ENCODE measurements at regions not wholly inside any gene's neighbourhood (a gene's known extent, or its start where the extent isn't known, plus 50 kb on each side); places are given as distances from the start of the nearest gene placed in this dataset.

GRCh38 chr2:10520154-10520553 is 72.0 kb upstream of the ODC1 start:
- peak; percentile 83 for DNase-seq (ENCODE audit: low spot score)

GRCh38 chr2:10519394-10519740 is 71.2 kb upstream of the ODC1 start:
- peak; percentile 28 for DNase-seq (ENCODE audit: low spot score)

- peak; percentile 79 for DNase-seq (ENCODE audit: low spot score)
These were observed 70.6 kb upstream of the ODC1 start for GRCh38 chr2:10518470-10519393.

- peak; percentile 51 for DNase-seq (ENCODE audit: low spot score)
These were observed 69.4 kb upstream of the ODC1 start for GRCh38 chr2:10517351-10518043.

- DNase-seq (ENCODE audit: low spot score): no peak
These were observed 67.8 kb upstream of the ODC1 start for GRCh38 chr2:10515887-10516286.

GRCh38 chr2:10514743-10515142 is 66.6 kb upstream of the ODC1 start:
- peak; percentile 47 for DNase-seq (ENCODE audit: low spot score)

- peak; percentile 11 for DNase-seq (ENCODE audit: low spot score)
These were observed 66.1 kb upstream of the ODC1 start for GRCh38 chr2:10514273-10514672.

- DNase-seq (ENCODE audit: low spot score): peak; percentile 33
These were observed 65.1 kb upstream of the ODC1 start for GRCh38 chr2:10513201-10513600.

GRCh38 chr2:10508038-10508437 is 59.9 kb upstream of the ODC1 start:
- DNase-seq (ENCODE audit: low spot score): no peak

- DNase-seq (ENCODE audit: low spot score): peak; percentile 65
These were observed 59.0 kb upstream of the ODC1 start for GRCh38 chr2:10507106-10507505.

- peak; percentile 84 for DNase-seq (ENCODE audit: low spot score)
These were observed 57.1 kb upstream of the ODC1 start for GRCh38 chr2:10504994-10505820.

- peak; percentile 41 for DNase-seq (ENCODE audit: low spot score)
These were observed 56.4 kb upstream of the ODC1 start for GRCh38 chr2:10504370-10504993.

GRCh38 chr2:10502803-10503107 is 54.6 kb upstream of the ODC1 start:
- DNase-seq (ENCODE audit: low spot score): no peak

GRCh38 chr2:10501980-10502802 is 54.1 kb upstream of the ODC1 start:
- peak; percentile 59 for DNase-seq (ENCODE audit: low spot score)

- peak; percentile 79 for DNase-seq (ENCODE audit: low spot score)
These were observed 53.4 kb upstream of the ODC1 start for GRCh38 chr2:10501451-10501961.

- peak; percentile 79 for DNase-seq (ENCODE audit: low spot score)
These were observed 52.7 kb upstream of the ODC1 start for GRCh38 chr2:10500601-10501361.

GRCh38 chr2:10499911-10500521 is 51.9 kb upstream of the ODC1 start:
- peak; percentile 87 for DNase-seq (ENCODE audit: low spot score)

GRCh38 chr2:10499275-10499907 is 51.3 kb upstream of the ODC1 start:
- DNase-seq (ENCODE audit: low spot score): peak; percentile 57

Measured in mesenteric fat pad (tissue), 1 donor.